Skeletal muscle satellite cell (primary cell): ENCODE measurements at regions not wholly inside any gene's neighbourhood (a gene's known extent, or its start where the extent isn't known, plus 50 kb on each side); places are given as distances from the start of the nearest gene placed in this dataset.

Experiments used
- H3K27me3 ChIP-seq: 2 replicates; pipeline ENCODE4 v1.7.0; 2013; ENCODE audit warnings: low read length; ENCODE audit not compliant: control insufficient read depth, insufficient read depth
- H3K36me3 ChIP-seq: 2 replicates; pipeline ENCODE4 v1.7.0; 2013; ENCODE audit warnings: mild to moderate bottlenecking, control low read depth, low read length; ENCODE audit not compliant: insufficient read depth
- H3K4me1 ChIP-seq: 2 replicates; pipeline ENCODE4 v1.7.0; 2013; ENCODE audit warnings: low read length; ENCODE audit not compliant: control insufficient read depth, insufficient read depth
- H3K4me2 ChIP-seq: 2 replicates; pipeline ENCODE4 v1.7.0; 2013; ENCODE audit warnings: mild to moderate bottlenecking, low read length
- H3K4me3 ChIP-seq: 2 replicates; pipeline ENCODE4 v1.7.0; 2013; ENCODE audit warnings: low read length
- H3K9ac ChIP-seq: 2 replicates; pipeline ENCODE4 v1.7.0; 2013; ENCODE audit warnings: mild to moderate bottlenecking, low read depth, low read length, moderate library complexity
- H3K9me3 ChIP-seq: replicated peaks from 2 replicates; pipeline ENCODE4 v1.7.0; 2013; ENCODE audit warnings: mild to moderate bottlenecking, control low read depth, low read length

DNA sequence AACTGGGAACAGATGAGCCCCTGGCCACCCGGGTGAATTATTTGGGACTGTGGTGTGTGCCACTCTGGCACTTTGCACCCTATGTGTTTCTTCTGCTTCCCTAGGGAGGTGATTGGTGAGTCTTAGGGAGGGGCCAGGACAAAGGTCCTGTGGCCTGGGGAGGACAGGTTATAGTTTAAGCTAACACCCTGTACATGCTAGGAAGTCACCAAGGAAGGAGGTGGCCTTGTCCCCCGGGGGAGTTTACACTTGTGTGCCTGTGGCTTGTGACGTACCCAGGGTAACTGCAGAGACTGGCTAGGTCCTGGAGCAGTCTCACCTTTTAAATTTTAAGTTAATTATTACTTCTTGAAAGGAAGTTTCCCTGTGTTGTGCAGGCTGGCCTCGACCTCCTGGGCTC lies 196.2 kb downstream of the BAMBI start:
- Histone ChIP-seq H3K4me3 (no peak overlapping the region), H3K4me1 (peaks cover 4% of the 10 kb centered on the region), H3K36me3 (no peaks in the 10 kb centered on the region), H3K9me3 (no peaks in the 10 kb centered on the region), H3K4me2 (no peak overlapping the region), H3K27me3 (peaks cover 25% of the 10 kb centered on the region), H3K9ac (no peak overlapping the region)

DNA sequence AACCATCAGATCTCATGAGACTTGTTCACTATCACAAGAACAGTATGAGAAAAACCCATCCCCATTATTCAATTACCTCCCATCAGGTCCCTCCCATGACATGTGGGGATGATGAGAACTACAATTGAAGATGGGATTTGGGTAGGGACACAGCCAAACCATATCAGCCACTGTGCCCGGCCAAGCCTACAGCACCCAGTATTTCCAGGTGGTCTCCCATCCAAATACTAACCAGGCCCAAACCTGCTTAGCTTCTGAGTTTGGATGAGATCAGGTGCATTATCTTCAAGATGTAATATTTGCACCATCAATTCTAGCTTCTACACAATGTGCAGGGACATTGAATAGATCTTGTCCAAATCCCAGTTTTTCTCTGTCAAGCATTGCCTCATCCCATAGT lies 196.9 kb downstream of the BAMBI start:
- no peak overlapping the region for H3K4me2 ChIP-seq
- no peak overlapping the region for H3K9ac ChIP-seq
- H3K27me3 ChIP-seq, result peaks cover 25% of the 10 kb centered on the region
- no peak overlapping the region for H3K4me3 ChIP-seq
- H3K36me3 ChIP-seq, result no peaks in the 10 kb centered on the region
- peaks cover 4% of the 10 kb centered on the region for H3K4me1 ChIP-seq
- no peaks in the 10 kb centered on the region for H3K9me3 ChIP-seq

DNA sequence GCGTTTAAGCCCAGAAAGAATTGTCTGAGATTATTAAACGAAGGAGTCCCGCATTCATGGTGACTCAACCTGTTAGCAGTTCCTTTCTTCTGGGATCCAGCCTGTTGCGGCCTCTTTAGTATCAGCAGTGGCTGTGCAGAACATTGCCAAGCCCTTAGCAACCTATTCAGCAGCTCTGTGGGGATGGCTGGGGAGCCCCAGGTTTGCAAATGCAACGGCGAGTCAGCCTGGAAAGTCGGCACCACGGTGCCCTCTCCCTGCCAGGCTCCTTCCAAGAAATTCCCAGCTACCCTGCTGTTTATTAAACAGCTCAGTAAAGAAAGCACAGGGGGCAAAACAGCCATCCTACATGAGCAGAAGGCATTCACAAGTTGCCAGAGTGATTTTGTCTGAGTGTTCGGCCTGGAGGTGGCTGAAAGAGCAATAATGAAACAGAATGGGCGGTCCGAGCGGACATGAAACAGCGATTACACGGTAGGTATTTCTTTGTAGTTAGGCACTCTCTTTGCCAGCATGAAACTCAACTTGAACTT lies 198.3 kb downstream of the BAMBI start:
- Histone ChIP-seq H3K9ac (no peak overlapping the region), H3K4me1 (peaks cover 4% of the 10 kb centered on the region), H3K4me3 (no peak overlapping the region), H3K4me2 (peak overlapping the region; percentile 62), H3K27me3 (peaks cover 25% of the 10 kb centered on the region), H3K9me3 (no peaks in the 10 kb centered on the region), H3K36me3 (no peaks in the 10 kb centered on the region)

- Histone ChIP-seq H3K9me3 (no peaks in the 10 kb centered on the region), H3K9ac (no peak overlapping the region), H3K4me3 (no peak overlapping the region), H3K4me2 (no peak overlapping the region), H3K4me1 (peaks cover 4% of the 10 kb centered on the region), H3K36me3 (no peaks in the 10 kb centered on the region), H3K27me3 (peaks cover 18% of the 10 kb centered on the region)
Observed at GRCh38 chr10:28878236-28878970, 201.1 kb downstream of the BAMBI start.

GRCh38 chr10:28879246-28879645 lies 201.9 kb downstream of the BAMBI start:
- H3K9ac ChIP-seq, result no peak overlapping the region
- H3K9me3 ChIP-seq, result no peaks in the 10 kb centered on the region
- peaks cover 4% of the 10 kb centered on the region for H3K4me1 ChIP-seq
- H3K4me3 ChIP-seq, result no peak overlapping the region
- no peak overlapping the region for H3K4me2 ChIP-seq
- no peaks in the 10 kb centered on the region for H3K36me3 ChIP-seq
- peaks cover 18% of the 10 kb centered on the region for H3K27me3 ChIP-seq

DNA sequence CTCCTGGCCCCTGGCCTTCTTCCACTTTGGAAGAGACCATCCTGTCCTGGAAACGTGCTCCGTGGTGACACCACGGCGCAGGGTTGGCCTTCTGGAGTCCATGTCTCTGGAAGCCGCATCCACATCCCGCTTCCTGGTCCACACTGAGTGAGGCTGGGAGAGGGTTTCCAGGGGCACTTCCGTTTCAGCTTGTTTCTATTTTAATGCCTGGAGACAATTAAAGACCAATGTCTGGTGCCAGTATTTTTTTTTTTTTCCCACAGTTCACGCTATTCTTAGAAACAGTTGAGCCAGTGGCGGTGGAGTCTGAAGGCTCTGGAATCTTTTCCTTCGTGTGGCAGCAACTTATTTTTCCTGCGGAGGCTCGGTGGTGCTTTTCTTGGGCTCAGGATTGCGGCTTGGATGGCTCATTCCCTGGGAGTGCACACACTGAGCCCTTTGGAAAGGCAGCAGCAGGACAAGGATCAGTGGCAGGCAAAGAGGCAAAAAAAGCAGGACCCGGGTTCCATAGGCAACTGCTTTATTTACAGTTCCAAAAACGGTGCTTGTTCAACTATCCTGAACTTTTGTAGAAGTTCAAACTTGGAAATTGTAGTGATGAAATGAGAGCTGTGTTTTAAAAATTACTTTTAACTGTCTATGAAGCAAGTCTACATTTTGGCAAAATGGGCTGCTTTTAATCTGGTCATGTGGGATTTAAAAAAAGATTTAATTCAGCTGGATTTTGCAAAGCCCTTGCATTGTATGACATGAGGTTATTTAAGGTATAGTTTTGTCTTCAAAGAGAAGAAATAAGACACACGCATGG lies 202.8 kb downstream of the BAMBI start:
- peaks cover 18% of the 10 kb centered on the region for H3K27me3 ChIP-seq
- H3K4me2 ChIP-seq, result no peak overlapping the region
- H3K36me3 ChIP-seq, result no peaks in the 10 kb centered on the region
- no peak overlapping the region for H3K4me3 ChIP-seq
- no peaks in the 10 kb centered on the region for H3K9me3 ChIP-seq
- peaks cover 4% of the 10 kb centered on the region for H3K4me1 ChIP-seq
- H3K9ac ChIP-seq, result no peak overlapping the region

DNA sequence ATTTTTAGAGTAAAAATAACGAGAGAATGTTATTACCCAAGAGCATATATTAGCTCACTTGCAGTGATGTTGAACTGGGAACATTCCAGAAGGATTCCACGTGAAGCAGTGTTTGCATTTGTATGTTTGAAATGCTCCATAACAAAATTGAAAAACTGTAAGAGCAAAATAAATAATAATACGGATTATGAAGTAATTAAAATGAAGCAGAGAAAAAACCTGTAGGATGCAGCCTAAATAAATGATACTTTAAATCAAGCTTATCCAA lies 203.3 kb downstream of the BAMBI start:
- Histone ChIP-seq H3K27me3 (peaks cover 13% of the 10 kb centered on the region), H3K4me1 (peaks cover 3% of the 10 kb centered on the region), H3K4me2 (no peak overlapping the region), H3K9me3 (no peaks in the 10 kb centered on the region), H3K9ac (no peak overlapping the region), H3K4me3 (no peak overlapping the region), H3K36me3 (no peaks in the 10 kb centered on the region)

GRCh38 chr10:28881171-28881882 lies 204.0 kb downstream of the BAMBI start:
- Histone ChIP-seq H3K36me3 (no peaks in the 10 kb centered on the region), H3K27me3 (peaks cover 6% of the 10 kb centered on the region), H3K4me2 (no peak overlapping the region), H3K9ac (no peak overlapping the region), H3K9me3 (no peaks in the 10 kb centered on the region), H3K4me3 (no peak overlapping the region), H3K4me1 (no peaks in the 10 kb centered on the region)

GRCh38 chr10:28883741-28884423 lies 206.6 kb downstream of the BAMBI start:
- H3K4me2 ChIP-seq, result no peak overlapping the region
- no peaks in the 10 kb centered on the region for H3K9me3 ChIP-seq
- H3K9ac ChIP-seq, result no peak overlapping the region
- H3K36me3 ChIP-seq, result no peaks in the 10 kb centered on the region
- no peaks in the 10 kb centered on the region for H3K4me1 ChIP-seq
- H3K27me3 ChIP-seq, result no peaks in the 10 kb centered on the region
- no peak overlapping the region for H3K4me3 ChIP-seq

- Histone ChIP-seq H3K9ac (no peak overlapping the region), H3K4me3 (no peak overlapping the region), H3K36me3 (no peaks in the 10 kb centered on the region), H3K27me3 (no peaks in the 10 kb centered on the region), H3K4me2 (no peak overlapping the region), H3K9me3 (no peaks in the 10 kb centered on the region), H3K4me1 (peaks cover 4% of the 10 kb centered on the region)
Observed at GRCh38 chr10:28890121-28890950, 213.0 kb downstream of the BAMBI start.
